B cell (primary cell): ENCODE measurements at regions not wholly inside any gene's neighbourhood (a gene's known extent, or its start where the extent isn't known, plus 50 kb on each side); places are given as distances from the start of the nearest gene placed in this dataset.
"Not testable (repeated sequence)": the region's sequence is repeated elsewhere in the genome, so short reads cannot be mapped to it uniquely, and the experiment has no call there.

ENCODE experiments used
- CTCF ChIP-seq: fragments of 200-600 bp; IDR thresholded peaks from one replicate; pipeline ENCODE4 v1.8.0; 2022; ENCODE audit warnings: antibody characterized with exemption, mild to moderate bottlenecking
- EZH2 ChIP-seq: IDR thresholded peaks from 2 replicates; pipeline ENCODE4 v1.6.1; 2012; ENCODE audit warnings: borderline replicate concordance, low read depth, mild to moderate bottlenecking, moderate library complexity, low read length; ENCODE audit not compliant: insufficient read depth, poor library complexity, severe bottlenecking

- not testable (repeated sequence) for TF ChIP-seq CTCF, EZH2
Measured at GRCh38 chr17:77629284-77629683, 329.2 kb upstream of the TNRC6C start.
